ENCODE measurements at regions not wholly inside any gene's neighbourhood (a gene's known extent, or its start where the extent isn't known, plus 50 kb on each side); places are given as distances from the start of the nearest gene placed in this dataset.
"Not testable (repeated sequence)": the region's sequence is repeated elsewhere in the genome, so short reads cannot be mapped to it uniquely, and the experiment has no call there.

DNA sequence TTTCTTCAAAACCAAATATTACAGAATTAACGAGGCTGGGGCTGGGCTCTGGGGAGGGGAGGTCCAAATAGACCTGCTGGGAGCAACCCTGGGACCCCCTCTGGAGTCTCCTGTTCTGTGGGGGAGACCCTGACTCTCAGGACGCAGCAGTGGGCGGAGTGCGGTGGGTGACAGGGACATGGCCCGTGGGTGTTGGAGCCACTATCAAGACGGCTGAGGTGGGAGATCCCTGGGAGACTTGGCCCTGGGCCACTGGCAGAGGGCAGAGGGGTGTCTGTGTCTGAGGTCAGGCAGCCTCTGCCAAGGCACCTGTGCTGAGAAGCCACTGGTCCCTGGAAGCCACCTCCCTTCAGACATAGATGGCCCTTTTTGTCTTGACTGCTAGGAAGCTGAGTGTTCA lies 79.5 kb upstream of the CTDP1 start:
- TF ChIP-seq CTCF (IDR thresholded peaks at IDR 0.05; ENCODE audit: borderline replicate concordance, control extremely low read depth, extremely low read depth, insufficient read depth, missing control alignments), result no peak
- in situ Hi-C loops (cut with MboI; ENCODE audit: low sequenced_read_pairs, unreplicated experiment), result no loop called here
- DNase-seq (ENCODE audit: low spot score), result no peak

DNA sequence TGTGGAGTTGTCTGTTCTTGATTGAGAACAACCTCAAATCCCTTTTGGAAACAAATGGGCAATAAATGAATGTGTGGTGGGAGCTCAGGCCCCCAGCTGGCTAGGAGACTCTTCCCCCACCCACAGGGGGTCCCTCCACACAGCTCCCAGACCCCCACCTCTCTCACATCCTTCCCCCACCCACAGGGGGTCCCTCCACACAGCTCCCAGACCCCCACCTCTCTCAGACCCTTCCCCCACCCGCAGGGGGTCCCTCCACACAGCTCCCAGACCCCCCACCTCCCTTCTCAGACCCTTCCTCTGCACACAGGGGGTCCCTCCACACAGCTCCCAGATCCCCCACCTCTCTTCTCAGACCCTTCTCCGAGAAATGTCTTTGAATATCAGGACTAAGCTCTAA lies 79.0 kb upstream of the CTDP1 start:
- DNase-seq (ENCODE audit: low spot score), result no peak
- TF ChIP-seq CTCF (IDR thresholded peaks at IDR 0.05; ENCODE audit: borderline replicate concordance, control extremely low read depth, extremely low read depth, insufficient read depth, missing control alignments), result no peak
- in situ Hi-C loops (cut with MboI; ENCODE audit: low sequenced_read_pairs, unreplicated experiment), result no loop called here

DNA sequence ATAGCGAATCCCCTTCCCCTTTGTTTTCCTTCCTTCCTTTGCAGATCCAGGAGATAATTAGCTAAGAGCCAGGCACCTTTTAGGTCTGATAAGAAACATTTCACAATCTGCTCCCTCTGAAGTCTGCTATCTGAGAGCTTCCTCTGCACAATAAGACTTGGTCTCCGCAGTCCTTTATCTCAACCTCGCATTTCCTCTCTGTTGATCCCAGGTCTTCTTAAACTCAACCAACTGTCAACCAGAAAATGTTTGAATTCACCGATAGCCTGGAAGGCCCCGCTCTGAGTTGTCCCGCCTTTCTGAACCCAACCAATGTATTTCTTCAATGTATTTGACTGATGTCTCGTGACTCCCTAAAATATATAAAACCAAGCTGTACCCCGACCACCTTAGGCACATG lies 78.4 kb upstream of the CTDP1 start:
- no peak for TF ChIP-seq CTCF (IDR thresholded peaks at IDR 0.05; ENCODE audit: borderline replicate concordance, control extremely low read depth, extremely low read depth, insufficient read depth, missing control alignments)
- in situ Hi-C loops (cut with MboI; ENCODE audit: low sequenced_read_pairs, unreplicated experiment), result no loop called here
- no peak for DNase-seq (ENCODE audit: low spot score)

DNA sequence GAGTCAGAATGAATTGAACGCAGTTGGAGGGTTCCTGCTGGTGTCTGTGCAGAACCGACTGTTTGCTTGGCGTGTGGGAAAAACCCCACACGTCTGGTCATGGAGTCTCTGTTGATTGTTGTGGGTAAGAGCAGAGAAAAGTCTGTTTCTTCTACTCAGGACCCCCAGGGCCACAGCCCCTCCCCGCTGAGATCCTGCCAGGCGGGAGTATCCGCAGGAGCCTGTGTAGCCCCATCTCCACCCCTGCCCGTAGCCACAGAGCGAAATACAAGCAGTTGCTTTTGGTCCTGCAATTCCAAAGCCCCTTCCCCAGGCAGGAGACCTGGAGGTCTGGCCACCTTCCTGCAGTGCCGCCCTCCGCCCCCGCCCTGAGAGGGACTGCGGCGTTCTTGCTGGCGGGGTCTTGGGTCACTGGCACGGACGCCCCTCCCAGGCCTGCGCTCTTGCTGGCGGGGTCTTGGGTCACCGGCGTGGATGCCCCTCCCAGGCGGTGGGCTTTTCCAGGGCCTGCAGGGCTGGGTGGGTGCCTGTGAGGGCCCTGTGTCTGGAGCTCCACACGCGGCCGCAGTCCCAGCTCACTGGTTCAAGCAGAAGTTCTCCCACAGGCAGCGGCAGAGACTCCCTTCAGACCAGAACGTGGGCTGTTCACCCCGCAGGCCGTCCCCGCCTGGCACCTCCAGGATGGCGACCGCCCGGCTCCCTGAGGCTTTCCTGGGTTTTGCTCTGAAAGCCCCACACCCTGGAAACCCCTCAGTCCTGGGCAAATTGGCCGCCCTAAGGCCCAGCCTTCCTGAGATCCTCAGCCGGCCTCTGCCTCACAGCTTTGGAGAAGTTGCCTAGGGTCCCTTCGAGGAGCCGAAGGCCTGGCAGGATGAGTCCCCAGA lies 76.0 kb upstream of the CTDP1 start:
- in situ Hi-C loops (cut with MboI; ENCODE audit: low sequenced_read_pairs, unreplicated experiment), result no loop called here
- no peak for TF ChIP-seq CTCF (IDR thresholded peaks at IDR 0.05; ENCODE audit: borderline replicate concordance, control extremely low read depth, extremely low read depth, insufficient read depth, missing control alignments)
- DNase-seq (ENCODE audit: low spot score), result no peak

- no peak for DNase-seq (ENCODE audit: low spot score)
- TF ChIP-seq CTCF (IDR thresholded peaks at IDR 0.05; ENCODE audit: borderline replicate concordance, control extremely low read depth, extremely low read depth, insufficient read depth, missing control alignments), result no peak
- in situ Hi-C loops (cut with MboI; ENCODE audit: low sequenced_read_pairs, unreplicated experiment), result no loop called here
Measured at GRCh38 chr18:79604205-79604912, 75.2 kb upstream of the CTDP1 start.

GRCh38 chr18:79604913-79605880 lies 74.4 kb upstream of the CTDP1 start:
- no peak for TF ChIP-seq CTCF (IDR thresholded peaks at IDR 0.05; ENCODE audit: borderline replicate concordance, control extremely low read depth, extremely low read depth, insufficient read depth, missing control alignments)
- DNase-seq (ENCODE audit: low spot score), result no peak
- in situ Hi-C loops (cut with MboI; ENCODE audit: low sequenced_read_pairs, unreplicated experiment), result no loop called here

DNA sequence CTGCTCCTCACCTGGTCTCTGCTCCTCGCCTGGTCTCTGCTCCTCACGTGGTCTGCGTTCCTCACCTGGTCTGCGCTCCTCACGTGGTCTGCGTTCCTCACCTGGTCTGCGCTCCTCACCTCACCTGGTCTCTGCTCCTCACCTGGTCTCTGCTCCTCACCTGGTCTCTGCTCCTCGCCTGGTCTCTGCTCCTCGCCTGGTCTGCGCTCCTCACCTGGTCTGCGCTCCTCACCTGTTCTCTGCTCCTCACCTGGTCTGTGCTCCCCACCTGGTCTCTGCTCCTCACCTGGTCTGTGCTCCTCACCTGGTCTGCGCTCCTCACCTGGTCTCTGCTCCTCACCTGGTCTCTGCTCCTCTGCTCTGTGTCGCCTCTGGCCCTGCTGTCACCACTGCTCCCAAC lies 73.5 kb upstream of the CTDP1 start:
- DNase-seq (ENCODE audit: low spot score); in situ Hi-C loops (cut with MboI; ENCODE audit: low sequenced_read_pairs, unreplicated experiment): not testable (repeated sequence)
